ENCODE measurements at regions not wholly inside any gene's neighbourhood (a gene's known extent, or its start where the extent isn't known, plus 50 kb on each side); places are given as distances from the start of the nearest gene placed in this dataset.

GRCh38 chr9:115422932-115423440 lies 305.0 kb upstream of the TNC start:
- TF ChIP-seq EZH2 (IDR thresholded peaks at IDR 0.05; ENCODE audit: borderline replicate concordance, low read length) (no peak), CTCF (conservative IDR thresholded peaks at IDR 0.05 in 1 of 2, IDR thresholded peaks at IDR 0.05 in 1 of 2; ENCODE audit: extremely low read depth in 1 of 2, insufficient read depth in 1 of 2, low read depth in 1 of 2, low read length in 2 of 2) (no peak)

Data from mammary epithelial cell (primary cell).